SHP77 (cell line): ENCODE measurements at regions not wholly inside any gene's neighbourhood (a gene's known extent, or its start where the extent isn't known, plus 50 kb on each side); places are given as distances from the start of the nearest gene placed in this dataset.

ENCODE experiments used
- DNase-seq, 2 experiments: peaks; one replicate each; lab custom pipeline; 2025; lab: John Stamatoyannopoulos, UW

DNA sequence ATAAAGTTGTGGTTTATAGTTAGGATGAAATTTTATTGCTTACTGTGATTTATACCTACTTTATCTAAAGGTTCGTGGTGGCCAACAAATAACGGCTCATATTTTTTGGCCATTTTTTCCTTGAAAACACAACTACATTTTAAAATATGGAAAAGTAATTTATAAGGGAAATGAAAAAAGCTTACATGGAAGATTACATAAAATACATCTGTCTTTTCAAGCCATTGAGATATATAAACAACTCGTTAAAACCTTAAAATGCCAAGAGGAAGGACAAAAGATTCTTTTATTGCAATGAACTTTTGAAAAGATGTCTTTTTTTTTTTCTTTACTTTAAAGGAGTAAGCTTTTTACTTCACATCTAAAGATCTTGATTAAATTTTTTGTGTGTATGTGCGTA lies 55.4 kb upstream of the EYA4 start:
- no peak for DNase-seq

- DNase-seq, result no peak
These were observed 54.0 kb upstream of the EYA4 start for GRCh38 chr6:133187114-133187513.

DNA sequence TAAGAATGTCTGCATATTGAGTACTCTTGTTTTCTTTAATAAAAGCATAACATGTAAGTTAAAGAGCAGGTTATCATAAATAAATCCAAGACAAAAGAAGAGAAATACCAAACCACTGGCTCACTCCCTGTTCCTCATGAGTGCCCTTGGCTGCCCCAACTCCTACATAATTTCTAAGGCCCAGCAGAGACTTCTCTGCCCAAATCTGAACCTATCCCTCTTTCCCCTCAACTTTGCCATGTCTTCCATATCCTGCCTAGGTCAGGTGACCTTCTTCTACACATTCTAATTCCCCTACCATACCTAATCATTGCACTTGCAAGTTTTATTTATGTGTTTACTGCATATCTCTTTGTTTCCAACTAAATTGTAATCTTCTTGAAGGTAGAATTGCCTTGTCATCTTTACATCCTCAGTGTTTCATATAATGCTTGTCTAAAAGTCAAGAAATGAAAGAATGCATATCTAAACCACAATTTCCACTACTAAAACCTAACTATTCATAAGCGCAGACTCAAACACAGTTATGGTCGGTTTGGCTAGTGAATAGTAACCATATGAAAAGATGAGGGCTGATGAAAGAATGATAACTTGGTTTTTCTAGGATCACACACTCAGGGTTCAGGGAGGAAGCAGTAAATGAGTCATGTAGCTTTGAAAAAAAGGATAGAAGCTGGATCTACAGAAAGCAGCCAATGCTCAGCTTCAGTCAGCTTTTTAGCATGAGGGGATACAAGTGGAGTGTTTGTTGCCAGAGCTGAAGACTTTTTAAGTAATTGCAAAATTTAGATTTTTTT lies 53.3 kb upstream of the EYA4 start:
- no peak for DNase-seq

DNA sequence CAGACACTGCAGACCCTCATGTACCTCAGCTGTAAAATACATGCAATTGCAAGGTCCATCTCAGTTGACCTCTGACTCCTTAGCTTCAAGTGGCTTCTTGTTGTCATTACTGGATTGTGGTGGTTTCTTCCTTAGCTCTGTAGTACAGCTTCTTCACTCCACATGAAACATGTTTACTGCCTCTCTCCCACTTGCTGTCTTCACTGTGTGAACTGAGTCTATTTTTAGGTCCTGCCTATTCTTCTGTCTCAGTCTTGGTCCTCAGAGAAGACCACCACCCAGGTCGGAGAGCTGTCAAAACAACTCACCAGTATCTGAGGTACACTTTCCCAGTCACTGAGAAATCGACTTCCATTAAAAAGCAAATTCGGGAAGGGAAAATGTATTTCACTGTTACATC lies 50.2 kb upstream of the EYA4 start:
- no peak for DNase-seq

DNA sequence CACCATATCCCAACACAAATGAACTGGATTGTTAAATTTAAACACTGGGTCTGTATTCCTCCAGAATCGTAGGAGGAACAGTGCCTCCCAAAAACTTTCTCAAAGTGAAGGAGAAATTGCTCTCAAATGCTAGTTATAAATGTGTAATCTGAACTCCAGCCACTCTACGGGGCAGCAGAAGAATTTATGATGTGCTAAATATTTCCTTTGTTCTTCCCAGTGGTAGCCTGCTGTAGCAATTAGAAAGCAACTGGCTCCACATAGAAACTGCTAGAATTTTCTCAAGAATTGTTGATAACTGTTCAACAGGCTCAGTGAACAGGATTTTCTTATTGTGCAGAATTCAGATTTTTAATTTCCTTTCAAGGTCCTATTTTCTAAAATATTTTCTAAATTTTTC lies 49.8 kb upstream of the EYA4 start:
- no peak for DNase-seq
